Renal cortical epithelial cell (primary cell): ENCODE measurements at regions not wholly inside any gene's neighbourhood (a gene's known extent, or its start where the extent isn't known, plus 50 kb on each side); places are given as distances from the start of the nearest gene placed in this dataset.

Experiments used
- DNase-seq: peaks from one replicate; pipeline ENCODE4 v3.0.0-alpha.2; 2011; ENCODE audit warnings: low read depth

- peak; percentile 83 for DNase-seq
These were observed 113.7 kb upstream of the DHX40 start for GRCh38 chr17:59451706-59452105.

DNA sequence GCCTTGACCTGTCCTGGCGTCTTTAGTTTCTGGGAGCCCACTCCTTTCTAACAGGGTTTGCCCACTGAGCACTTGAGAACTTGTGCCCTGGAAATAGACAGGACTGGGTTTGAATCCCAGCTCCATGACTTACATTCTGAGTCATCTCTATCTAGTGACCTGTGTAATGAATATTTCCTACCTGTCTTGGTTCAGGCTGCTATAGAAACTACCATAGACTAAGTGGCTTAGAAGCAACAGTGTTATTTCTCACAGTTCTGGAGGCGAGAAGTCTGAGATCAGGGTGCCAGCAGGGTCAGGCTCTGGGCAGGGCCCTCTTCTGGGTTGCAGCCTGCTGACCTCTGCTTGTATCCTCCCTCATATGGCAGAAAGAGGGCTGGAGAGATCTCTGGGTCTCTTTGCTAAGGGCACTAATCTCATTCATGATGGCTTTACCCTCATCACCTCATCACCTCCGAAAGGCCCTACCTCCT lies 110.7 kb upstream of the DHX40 start:
- DNase-seq: peak; percentile 42

DNA sequence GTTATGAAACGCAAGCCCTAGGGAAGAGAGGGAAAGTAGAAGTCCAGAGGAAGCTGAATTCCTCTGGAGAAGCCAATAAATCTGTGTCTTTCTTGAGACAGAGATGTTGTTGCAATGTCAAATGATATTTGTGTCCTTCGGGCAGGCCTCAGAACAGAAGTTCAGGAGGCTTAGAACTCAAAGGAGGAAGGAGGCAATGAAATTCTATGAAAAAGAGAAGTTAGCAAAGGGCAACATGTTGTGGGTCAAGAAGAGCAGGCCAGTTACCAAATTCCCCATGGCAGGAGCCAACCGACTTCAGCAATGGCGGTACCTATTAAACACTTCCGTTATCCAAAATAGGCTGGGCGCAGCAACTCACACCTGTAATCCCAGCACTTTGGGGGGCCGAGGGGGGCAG lies 109.0 kb upstream of the DHX40 start:
- no peak for DNase-seq

GRCh38 chr17:59456923-59457615 lies 108.3 kb upstream of the DHX40 start:
- DNase-seq: no peak

- DNase-seq: no peak
These were observed 103.0 kb upstream of the DHX40 start for GRCh38 chr17:59462385-59462784.

GRCh38 chr17:59464246-59464645 lies 101.2 kb upstream of the DHX40 start:
- no peak for DNase-seq

DNA sequence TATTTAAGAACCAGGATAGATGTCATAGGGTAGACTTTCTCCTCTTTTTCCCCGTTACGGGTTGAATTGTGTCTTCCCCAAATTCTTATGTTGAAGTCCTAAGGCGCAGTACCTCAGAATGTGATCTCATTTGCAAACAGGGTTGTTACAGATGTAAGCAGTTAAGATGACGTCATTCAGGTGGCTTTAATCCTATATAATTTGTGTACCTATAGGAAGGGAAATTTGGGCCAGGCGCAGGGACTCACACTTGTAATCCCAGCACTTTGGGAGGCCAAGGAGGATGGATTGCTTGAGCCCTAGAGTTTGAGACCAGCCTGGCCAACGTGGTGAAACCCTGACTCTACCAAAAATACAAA lies 99.5 kb upstream of the DHX40 start:
- no peak for DNase-seq

GRCh38 chr17:59466946-59467801 lies 98.2 kb upstream of the DHX40 start:
- no peak for DNase-seq

GRCh38 chr17:59469786-59470485 lies 95.5 kb upstream of the DHX40 start:
- no peak for DNase-seq

DNA sequence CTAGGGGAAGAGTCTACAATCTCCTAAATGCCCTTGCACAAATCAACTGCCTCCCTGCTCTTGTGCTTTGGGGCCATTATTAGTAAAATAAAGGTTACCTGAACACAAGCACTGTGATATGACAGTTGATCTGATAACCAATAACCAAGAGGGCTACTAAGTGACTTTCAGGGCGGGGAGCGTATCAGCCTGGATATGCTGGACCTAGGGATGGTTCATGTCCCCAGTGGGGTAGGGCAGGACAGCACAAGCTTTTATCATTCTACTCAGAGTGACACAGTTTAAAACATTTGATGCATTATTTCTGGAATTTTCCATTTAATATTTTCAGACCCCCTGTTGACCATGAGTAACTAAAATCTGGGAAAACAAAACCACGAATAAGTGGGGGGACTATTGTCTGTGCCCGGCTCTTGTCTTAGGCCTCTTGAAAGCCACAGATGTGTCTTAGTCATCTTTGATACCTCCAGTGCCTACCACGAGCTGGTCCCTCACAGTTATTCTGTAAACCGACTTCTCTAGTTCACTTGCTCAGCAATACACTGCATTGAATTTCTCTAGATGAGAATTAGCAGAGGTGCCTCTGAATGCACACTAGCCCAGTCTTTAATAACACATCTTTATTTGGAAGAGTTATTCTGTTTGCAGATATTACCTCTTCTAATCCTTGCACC lies 94.6 kb upstream of the DHX40 start:
- peak; percentile 20 for DNase-seq

- DNase-seq: no peak
These were observed 89.0 kb upstream of the DHX40 start for GRCh38 chr17:59476413-59476812.

DNA sequence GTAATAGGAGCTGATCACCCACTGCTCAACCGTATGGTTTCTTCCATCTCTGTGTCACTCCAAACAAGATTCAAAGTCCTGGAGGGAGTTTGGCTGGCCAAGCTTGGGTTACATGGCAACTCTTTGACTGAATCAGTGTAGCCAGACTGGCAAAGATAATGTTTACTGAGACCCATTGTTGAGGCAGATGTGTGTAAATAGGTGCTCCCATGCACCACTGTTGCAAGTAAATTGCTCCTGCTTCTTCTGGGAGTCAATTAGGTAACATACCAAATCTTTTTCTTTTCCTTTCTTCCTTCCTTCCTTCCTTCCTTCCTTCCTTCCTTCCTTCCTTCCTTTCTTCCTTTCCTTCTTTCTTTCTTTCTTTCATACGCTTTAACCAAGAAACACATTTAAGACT lies 86.3 kb upstream of the DHX40 start:
- DNase-seq: no peak

DNA sequence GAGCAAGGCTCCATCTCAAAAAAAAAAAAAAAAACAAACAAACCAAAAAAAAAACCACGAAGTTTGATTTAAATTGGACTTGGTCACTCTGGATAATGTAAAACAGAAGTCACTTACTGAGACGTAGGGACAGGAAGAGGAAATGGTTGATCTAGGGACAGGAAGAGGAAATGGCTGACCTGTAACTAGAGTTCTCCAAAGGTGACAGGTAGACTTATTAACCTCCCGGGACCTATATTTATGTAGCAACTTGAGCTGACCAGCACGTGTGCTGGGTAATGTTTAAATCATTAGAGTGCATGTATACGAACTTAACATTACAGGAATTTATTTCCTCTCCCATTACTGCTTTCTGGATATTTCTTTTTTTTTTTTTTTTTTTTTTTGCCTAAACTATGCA lies 81.5 kb upstream of the DHX40 start:
- DNase-seq: no peak

DNA sequence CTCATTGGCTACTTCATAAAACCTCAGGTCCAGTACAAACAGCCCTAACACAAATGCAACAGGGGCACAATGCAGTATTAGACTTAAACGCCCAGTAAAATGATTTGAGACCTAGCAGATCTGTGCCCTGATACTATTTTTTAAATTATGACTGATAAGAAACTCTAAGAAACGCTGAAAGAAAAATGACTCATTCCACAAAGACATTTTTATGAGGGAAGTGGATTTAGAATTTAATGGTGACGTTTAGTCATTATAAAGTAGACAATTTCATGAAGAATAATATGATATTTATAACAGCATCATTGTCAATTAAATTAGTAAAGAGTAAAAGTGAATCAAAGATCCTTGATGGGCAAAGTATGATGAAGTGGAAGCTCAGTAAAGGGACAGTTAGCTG lies 80.4 kb upstream of the DHX40 start:
- no peak for DNase-seq

- DNase-seq: no peak
These were observed 79.5 kb upstream of the DHX40 start for GRCh38 chr17:59485946-59486345.

- DNase-seq: no peak
These were observed 78.1 kb upstream of the DHX40 start for GRCh38 chr17:59487161-59487873.

GRCh38 chr17:59488805-59489204 lies 76.6 kb upstream of the DHX40 start:
- DNase-seq: no peak

DNA sequence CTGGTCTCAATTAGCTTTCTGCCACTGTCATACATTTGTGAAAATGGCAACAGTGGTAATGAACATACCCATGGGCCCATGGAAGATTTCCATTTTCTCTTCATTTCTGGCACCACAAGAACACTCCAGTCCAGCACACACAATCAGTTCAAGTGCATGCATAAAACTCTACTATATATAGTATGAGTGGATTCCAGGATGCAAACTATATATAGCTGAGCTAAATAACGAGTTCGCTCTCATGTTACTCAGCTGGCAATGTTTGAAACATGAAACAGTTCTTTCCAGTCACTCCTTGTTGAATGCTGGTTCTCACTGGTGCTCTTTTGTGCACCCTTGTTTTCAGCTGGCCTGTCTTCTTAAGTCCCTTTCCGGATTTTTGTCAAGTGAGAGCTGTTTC lies 75.2 kb upstream of the DHX40 start:
- no peak for DNase-seq

DNA sequence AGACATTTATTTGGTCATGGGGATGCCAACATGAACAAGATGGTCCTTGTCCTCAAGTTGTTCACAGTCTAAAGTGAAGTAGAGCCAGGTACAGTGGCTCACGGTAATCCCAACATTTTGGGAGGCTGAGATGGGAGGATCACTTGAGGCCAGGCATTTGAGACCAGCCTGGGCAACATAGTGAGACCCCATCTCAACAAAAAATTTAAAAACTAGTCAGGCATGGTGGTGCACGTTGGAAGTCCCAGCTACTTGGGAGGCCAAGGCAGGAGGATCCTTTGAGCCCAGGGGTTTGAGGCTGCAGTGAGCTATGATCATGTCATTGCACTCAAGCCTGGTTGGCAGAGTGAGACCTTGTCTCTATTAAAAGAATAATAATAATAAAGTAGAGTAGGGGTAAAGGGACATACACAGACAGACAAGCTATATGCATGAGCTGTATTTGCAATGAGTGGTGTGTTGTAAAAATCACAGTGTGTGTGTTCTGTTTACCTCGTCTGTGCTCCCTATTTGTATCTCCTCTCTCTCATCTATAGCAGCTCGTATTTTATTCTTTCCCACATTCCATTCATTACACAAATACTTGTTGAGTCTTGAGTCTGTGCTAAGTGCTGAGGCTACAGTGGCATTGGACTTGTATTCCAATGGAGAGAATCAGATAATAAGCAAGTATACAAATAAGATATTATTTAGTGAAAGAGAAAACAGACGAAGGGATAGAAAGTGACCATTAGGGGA lies 73.9 kb upstream of the DHX40 start:
- no peak for DNase-seq

DNA sequence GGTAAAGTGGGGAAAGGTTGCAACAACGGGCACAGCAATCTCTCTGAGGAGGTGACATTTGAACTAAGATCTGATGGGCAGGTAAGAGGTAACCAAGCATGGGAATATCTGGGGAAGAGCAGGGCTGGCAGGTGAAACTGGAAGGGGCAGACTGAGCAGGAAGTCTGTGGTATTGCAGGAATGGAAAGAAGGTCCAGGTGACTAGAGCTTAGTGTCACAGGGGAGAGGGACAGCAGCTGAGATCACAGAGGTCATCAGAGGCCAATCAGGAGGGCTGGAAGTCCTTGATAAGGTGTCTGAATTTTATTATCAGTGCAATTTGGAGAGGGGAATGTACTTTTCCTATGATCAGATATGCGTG lies 73.3 kb upstream of the DHX40 start:
- no peak for DNase-seq

DNA sequence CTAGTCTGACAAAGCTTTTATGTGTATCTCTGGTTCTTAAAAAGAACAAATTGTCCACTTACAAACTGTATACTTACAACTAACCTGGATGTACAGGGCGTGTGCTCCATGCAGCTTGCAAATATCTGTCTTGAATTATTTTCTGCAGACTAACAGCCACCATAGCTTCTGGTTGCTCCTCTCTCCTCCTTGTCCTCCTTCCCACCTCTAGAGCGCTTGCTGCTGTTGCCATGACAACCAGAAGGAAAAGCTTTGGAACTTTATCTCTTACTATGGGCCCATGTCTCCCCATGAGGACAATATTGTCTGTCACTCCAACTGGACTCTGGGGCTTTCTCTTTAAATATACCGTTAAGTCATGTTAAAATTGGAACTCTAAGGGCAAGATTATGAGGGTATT lies 71.5 kb upstream of the DHX40 start:
- no peak for DNase-seq
